HAP-1 (cell line): ENCODE measurements at regions not wholly inside any gene's neighbourhood (a gene's known extent, or its start where the extent isn't known, plus 50 kb on each side); places are given as distances from the start of the nearest gene placed in this dataset.

ENCODE experiments used
- DNase-seq, 2 experiments: peaks; one replicate each; pipeline ENCODE4 v3.0.0-alpha.2; 2016 to 2020; ENCODE audit warnings: low spot score in 2 of 2
- H3K27me3 ChIP-seq: fragments of 250-450 bp; sonication (Bioruptor Pico); 2 replicates; pipeline ENCODE4 v1.5.1; 2020; ENCODE audit warnings: low read depth, mild to moderate bottlenecking, moderate library complexity
- H3K36me3 ChIP-seq: fragments of 250-450 bp; sonication (Bioruptor Pico); replicated peaks from 2 replicates; pipeline ENCODE4 v1.5.1; 2020; ENCODE audit warnings: mild to moderate bottlenecking
- H3K4me1 ChIP-seq: fragments of 250-450 bp; sonication (Bioruptor Pico); 2 replicates; pipeline ENCODE4 v1.5.1; 2020; ENCODE audit warnings: mild to moderate bottlenecking
- H3K4me3 ChIP-seq: fragments of 250-450 bp; sonication (Bioruptor Pico); 2 replicates; pipeline ENCODE4 v1.5.1; 2020; ENCODE audit warnings: mild to moderate bottlenecking, moderate library complexity
- H3K9me3 ChIP-seq: fragments of 250-450 bp; sonication (Bioruptor Pico); 2 replicates; pipeline ENCODE4 v1.5.1; 2020; ENCODE audit warnings: mild to moderate bottlenecking, moderate library complexity
- in situ Hi-C: fragments of 300-500 bp; cut with MboI; formaldehyde crosslinking; loops from 3 replicates; pipeline ENCODE4 v1.14.3; 2020; ENCODE audit warnings: low sequenced_read_pairs, inconsistent platforms, mixed read lengths

GRCh38 chr13:70841240-70842061, 733.2 kb upstream of the KLHL1 start:
- no peaks in the 10 kb centered on the region for H3K27me3 ChIP-seq
- in situ Hi-C loops: no loop called here
- H3K4me3 ChIP-seq: no peak overlapping the region
- H3K9me3 ChIP-seq: no peaks in the 10 kb centered on the region
- peak; percentile 6 to 65 for DNase-seq
- no peaks in the 10 kb centered on the region for H3K36me3 ChIP-seq
- peaks cover 8% of the 10 kb centered on the region for H3K4me1 ChIP-seq

GRCh38 chr13:70835371-70835770, 727.1 kb upstream of the KLHL1 start:
- no peaks in the 10 kb centered on the region for H3K9me3 ChIP-seq
- H3K4me1 ChIP-seq: no peaks in the 10 kb centered on the region
- H3K36me3 ChIP-seq: no peaks in the 10 kb centered on the region
- DNase-seq: no peak
- in situ Hi-C loops: no loop called here
- no peak overlapping the region for H3K4me3 ChIP-seq
- no peaks in the 10 kb centered on the region for H3K27me3 ChIP-seq

DNA sequence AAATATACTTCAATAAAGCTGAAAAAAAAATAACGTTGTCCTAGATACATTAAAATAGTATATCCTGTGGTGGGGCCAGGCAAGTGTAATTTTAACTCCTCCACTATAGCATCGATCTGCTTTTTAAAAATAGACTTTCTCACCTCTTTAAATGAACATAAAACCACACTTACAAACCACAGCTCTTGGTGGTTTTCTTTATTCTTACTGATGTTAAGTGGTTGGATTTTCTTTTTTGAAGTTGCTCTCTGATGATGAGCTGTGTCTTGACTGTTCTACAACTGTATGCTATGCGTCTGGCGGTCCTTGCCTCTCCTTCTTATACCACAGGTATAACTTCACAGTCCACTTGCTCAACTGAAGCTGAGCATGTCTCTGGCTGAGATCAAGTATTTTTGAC, 721.5 kb upstream of the KLHL1 start:
- Histone ChIP-seq H3K4me3 (no peak overlapping the region), H3K4me1 (no peaks in the 10 kb centered on the region), H3K27me3 (no peaks in the 10 kb centered on the region), H3K36me3 (no peaks in the 10 kb centered on the region), H3K9me3 (no peaks in the 10 kb centered on the region)
- DNase-seq: no peak
- in situ Hi-C loops: no loop called here

DNA sequence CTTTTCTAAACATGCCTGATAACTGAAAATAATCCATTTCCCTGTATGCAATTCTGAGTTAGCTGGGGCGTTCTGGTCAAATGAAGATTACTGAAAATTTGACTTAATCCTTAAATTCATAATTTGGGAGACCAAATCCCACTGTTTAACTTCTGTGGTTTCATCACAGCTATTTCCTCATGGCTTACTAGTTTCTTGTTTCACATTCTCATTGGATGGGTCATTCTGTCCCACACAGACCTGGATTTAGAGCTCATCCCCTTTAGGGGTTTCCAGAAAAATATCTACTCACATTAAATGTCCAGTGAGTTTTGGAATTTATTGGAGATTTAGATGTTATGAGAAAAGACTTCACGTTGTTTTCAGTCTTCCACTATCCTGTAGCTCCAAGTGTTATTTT, 709.3 kb upstream of the KLHL1 start:
- Histone ChIP-seq H3K36me3 (no peaks in the 10 kb centered on the region), H3K4me3 (no peak overlapping the region), H3K4me1 (no peaks in the 10 kb centered on the region), H3K27me3 (no peaks in the 10 kb centered on the region), H3K9me3 (no peaks in the 10 kb centered on the region)
- in situ Hi-C loops: no loop called here
- DNase-seq: no peak

DNA sequence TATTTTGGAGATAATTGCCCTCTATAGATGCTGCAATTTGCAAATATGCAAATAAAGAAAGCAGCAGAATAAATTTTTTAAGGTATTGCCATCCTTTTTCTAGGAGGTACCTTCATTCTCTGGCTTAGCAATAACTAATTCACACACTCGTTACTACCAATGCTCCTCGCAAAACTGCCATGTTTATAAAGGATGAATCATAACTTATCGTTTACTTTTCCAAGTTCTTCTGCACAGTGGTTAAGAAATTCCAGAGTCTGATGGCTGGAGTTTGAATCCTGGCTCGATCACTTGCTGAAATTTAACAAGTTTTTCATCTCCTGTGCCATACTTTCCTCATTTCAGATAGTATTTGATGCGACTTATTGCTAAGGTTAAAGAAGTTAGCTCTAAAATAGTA, 708.6 kb upstream of the KLHL1 start:
- no peaks in the 10 kb centered on the region for H3K9me3 ChIP-seq
- no peak for DNase-seq
- no peaks in the 10 kb centered on the region for H3K27me3 ChIP-seq
- in situ Hi-C loops: no loop called here
- no peak overlapping the region for H3K4me3 ChIP-seq
- no peaks in the 10 kb centered on the region for H3K36me3 ChIP-seq
- no peaks in the 10 kb centered on the region for H3K4me1 ChIP-seq

DNA sequence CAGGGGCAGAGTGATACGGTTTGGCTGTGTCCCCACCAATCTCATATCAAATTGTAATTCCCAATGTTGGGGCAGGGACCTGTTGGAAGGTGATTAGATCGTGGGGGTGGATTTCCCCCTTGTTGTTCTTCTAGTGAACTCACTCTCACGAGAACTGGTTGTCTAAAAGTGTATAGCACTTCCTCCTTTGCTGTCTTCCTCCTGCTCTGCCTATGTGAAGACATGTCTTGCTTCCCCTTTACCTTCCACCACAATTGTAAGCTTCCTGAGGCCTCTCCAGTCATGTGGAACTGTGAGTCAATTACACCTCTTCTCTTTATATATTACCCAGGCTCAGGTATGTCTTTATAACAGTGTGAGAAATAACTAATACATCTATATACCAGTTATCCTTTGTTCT, 706.4 kb upstream of the KLHL1 start:
- Histone ChIP-seq H3K9me3 (peaks cover 2% of the 10 kb centered on the region; the same call in 1 of the 2 replicates), H3K36me3 (no peaks in the 10 kb centered on the region), H3K4me3 (no peak overlapping the region), H3K27me3 (no peaks in the 10 kb centered on the region), H3K4me1 (peaks cover 4% of the 10 kb centered on the region)
- in situ Hi-C loops: no loop called here
- no peak for DNase-seq

GRCh38 chr13:70812481-70812880, 704.2 kb upstream of the KLHL1 start:
- peaks cover 12% of the 10 kb centered on the region for H3K4me1 ChIP-seq
- DNase-seq: no peak
- in situ Hi-C loops: no loop called here
- H3K4me3 ChIP-seq: no peak overlapping the region
- H3K9me3 ChIP-seq: peaks cover 2% of the 10 kb centered on the region; the same call in 1 of the 2 replicates
- no peaks in the 10 kb centered on the region for H3K36me3 ChIP-seq
- H3K27me3 ChIP-seq: no peaks in the 10 kb centered on the region

- H3K4me3 ChIP-seq: no peak overlapping the region
- H3K27me3 ChIP-seq: no peaks in the 10 kb centered on the region
- peaks cover 12% of the 10 kb centered on the region for H3K4me1 ChIP-seq
- H3K9me3 ChIP-seq: peaks cover 2% of the 10 kb centered on the region; the same call in 1 of the 2 replicates
- DNase-seq: peak; percentile 58 to 70
- in situ Hi-C loops: no loop called here
- H3K36me3 ChIP-seq: no peaks in the 10 kb centered on the region
These were observed 701.3 kb upstream of the KLHL1 start for GRCh38 chr13:70809588-70809987.

GRCh38 chr13:70798385-70798784, 690.1 kb upstream of the KLHL1 start:
- DNase-seq: no peak
- in situ Hi-C loops: no loop called here
- no peaks in the 10 kb centered on the region for H3K4me1 ChIP-seq
- no peaks in the 10 kb centered on the region for H3K9me3 ChIP-seq
- no peaks in the 10 kb centered on the region for H3K36me3 ChIP-seq
- no peaks in the 10 kb centered on the region for H3K27me3 ChIP-seq
- H3K4me3 ChIP-seq: no peak overlapping the region

GRCh38 chr13:70795484-70795883, 687.2 kb upstream of the KLHL1 start:
- H3K4me3 ChIP-seq: no peak overlapping the region
- no peak for DNase-seq

DNA sequence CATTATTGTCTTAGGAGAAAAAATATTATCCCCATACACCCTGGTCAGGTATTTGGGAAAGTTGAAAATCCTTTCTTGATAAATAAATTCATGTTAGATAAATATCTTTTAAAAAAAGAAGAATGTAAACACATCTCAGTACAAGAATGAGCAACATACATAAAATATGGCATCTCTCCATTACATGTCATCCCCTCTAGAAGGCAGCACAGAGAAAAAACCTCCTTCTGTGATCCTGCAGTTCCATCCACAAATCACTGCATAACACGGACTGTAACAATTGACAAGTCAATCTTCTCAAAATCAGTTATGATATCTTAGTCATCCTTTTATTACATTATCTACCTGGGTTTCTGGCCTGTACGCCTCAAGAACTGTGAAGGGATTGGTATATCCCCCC, 683.9 kb upstream of the KLHL1 start:
- in situ Hi-C loops: no loop called here
- Histone ChIP-seq H3K4me1 (peaks cover 4% of the 10 kb centered on the region; the same call in 1 of the 2 replicates), H3K27me3 (no peaks in the 10 kb centered on the region), H3K36me3 (no peaks in the 10 kb centered on the region), H3K4me3 (no peak overlapping the region), H3K9me3 (no peaks in the 10 kb centered on the region)
- no peak for DNase-seq

More at GRCh38 chr13:70795484-70795883, 687.2 kb upstream of the KLHL1 start:
- Histone ChIP-seq H3K4me1 (no peaks in the 10 kb centered on the region), H3K9me3 (no peaks in the 10 kb centered on the region), H3K36me3 (no peaks in the 10 kb centered on the region), H3K27me3 (no peaks in the 10 kb centered on the region)
- in situ Hi-C loops: no loop called here

- Histone ChIP-seq H3K9me3 (no peaks in the 10 kb centered on the region), H3K4me1 (peaks cover 4% of the 10 kb centered on the region; the same call in 1 of the 2 replicates), H3K4me3 (no peak overlapping the region), H3K36me3 (no peaks in the 10 kb centered on the region), H3K27me3 (no peaks in the 10 kb centered on the region)
- DNase-seq: no peak
- in situ Hi-C loops: no loop called here
These were observed 681.5 kb upstream of the KLHL1 start for GRCh38 chr13:70789751-70790150.

- in situ Hi-C loops: no loop called here
- no peaks in the 10 kb centered on the region for H3K36me3 ChIP-seq
- H3K4me1 ChIP-seq: peaks cover 4% of the 10 kb centered on the region; the same call in 1 of the 2 replicates
- DNase-seq: no peak
- no peaks in the 10 kb centered on the region for H3K9me3 ChIP-seq
- H3K4me3 ChIP-seq: no peak overlapping the region
- H3K27me3 ChIP-seq: no peaks in the 10 kb centered on the region
These were observed 679.8 kb upstream of the KLHL1 start for GRCh38 chr13:70788074-70788473.

DNA sequence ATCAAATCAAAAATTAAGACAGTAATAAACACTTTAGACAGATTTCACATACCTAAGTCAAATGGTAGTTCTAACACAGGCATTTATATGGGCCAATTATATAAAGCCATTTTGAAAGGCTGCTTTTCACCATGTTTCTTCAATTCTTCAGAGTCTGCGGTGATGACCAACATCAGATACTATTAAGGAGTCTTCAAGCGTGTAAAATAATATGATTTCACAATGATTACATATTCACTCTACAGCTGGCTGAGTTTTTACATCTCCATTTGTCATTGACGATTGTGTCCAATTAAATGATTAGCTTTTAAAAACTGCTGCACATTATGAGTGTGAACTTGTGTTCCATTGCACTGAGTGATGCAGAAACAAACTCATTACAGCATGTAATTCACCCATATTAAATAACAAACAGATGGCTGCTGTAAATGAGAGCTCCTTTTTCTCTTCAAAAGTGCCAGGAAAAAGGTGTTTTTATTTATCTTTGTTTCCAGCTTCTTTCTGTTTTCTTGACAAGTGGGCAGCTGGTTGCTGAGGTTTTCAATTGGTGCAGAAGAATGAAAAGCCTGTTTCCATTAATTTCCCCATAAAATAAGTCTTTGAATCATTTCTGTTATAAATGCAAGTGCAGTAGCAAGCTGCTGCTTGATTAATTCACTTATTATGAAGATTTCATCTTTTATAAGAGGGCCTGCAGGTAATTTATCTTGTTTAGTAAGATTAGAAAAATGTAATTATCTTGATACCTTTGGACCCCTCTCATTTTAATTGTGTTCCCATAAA, 676.1 kb upstream of the KLHL1 start:
- peaks cover 4% of the 10 kb centered on the region; the same call in 1 of the 2 replicates for H3K4me1 ChIP-seq
- H3K27me3 ChIP-seq: no peaks in the 10 kb centered on the region
- H3K9me3 ChIP-seq: no peaks in the 10 kb centered on the region
- in situ Hi-C loops: no loop called here
- no peaks in the 10 kb centered on the region for H3K36me3 ChIP-seq
- no peak overlapping the region for H3K4me3 ChIP-seq
- DNase-seq: no peak
